GM12874 (cell line): ENCODE measurements at regions not wholly inside any gene's neighbourhood (a gene's known extent, or its start where the extent isn't known, plus 50 kb on each side); places are given as distances from the start of the nearest gene placed in this dataset.

ENCODE experiments used
- TF ChIP-seq, protein P1 (sequence below): IDR thresholded peaks from 2 replicates; pipeline ENCODE4 v1.5.1; 2011; ENCODE audit warnings: low read depth, mild to moderate bottlenecking, control low read depth, low read length, moderate library complexity; ENCODE audit not compliant: insufficient read depth

DNA sequence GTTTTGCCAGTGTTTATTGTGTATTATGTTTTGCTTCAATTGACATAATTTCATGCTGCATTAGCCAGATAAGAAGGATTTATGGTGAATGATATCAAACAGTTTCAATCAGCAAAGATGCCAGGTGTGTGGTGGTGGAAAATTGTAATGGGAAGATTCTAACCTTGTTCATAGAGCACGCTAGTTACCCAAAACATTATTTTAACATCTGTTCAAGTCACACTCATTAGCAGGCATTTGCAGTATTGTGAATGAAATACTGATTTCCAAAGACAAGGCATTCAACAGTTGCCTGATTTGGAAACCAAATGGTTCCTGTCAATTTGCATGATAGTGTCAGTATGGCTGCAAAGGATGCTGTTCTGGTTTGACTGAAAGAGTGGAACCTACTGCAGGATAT is 129.7 kb downstream of the EPC1 start:
- TF ChIP-seq, protein P1, sequence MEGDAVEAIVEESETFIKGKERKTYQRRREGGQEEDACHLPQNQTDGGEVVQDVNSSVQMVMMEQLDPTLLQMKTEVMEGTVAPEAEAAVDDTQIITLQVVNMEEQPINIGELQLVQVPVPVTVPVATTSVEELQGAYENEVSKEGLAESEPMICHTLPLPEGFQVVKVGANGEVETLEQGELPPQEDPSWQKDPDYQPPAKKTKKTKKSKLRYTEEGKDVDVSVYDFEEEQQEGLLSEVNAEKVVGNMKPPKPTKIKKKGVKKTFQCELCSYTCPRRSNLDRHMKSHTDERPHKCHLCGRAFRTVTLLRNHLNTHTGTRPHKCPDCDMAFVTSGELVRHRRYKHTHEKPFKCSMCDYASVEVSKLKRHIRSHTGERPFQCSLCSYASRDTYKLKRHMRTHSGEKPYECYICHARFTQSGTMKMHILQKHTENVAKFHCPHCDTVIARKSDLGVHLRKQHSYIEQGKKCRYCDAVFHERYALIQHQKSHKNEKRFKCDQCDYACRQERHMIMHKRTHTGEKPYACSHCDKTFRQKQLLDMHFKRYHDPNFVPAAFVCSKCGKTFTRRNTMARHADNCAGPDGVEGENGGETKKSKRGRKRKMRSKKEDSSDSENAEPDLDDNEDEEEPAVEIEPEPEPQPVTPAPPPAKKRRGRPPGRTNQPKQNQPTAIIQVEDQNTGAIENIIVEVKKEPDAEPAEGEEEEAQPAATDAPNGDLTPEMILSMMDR, result no peak

DNA sequence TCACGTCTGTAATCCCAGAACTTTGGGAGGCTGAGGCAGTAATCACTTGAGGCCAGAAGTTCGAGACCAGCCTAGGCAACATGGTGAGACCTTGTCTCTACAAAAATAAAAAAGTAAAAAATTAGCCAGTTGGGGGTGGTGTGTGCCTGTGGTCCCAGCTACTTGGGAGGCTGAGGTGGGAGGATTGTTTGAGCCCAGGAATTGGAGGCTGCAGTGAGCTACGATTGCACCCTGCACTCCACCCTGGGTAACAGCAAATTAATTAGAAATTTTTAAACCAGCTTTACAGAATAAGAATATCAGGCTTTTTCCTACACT is 136.0 kb downstream of the EPC1 start:
- TF ChIP-seq, protein P1, result no peak

DNA sequence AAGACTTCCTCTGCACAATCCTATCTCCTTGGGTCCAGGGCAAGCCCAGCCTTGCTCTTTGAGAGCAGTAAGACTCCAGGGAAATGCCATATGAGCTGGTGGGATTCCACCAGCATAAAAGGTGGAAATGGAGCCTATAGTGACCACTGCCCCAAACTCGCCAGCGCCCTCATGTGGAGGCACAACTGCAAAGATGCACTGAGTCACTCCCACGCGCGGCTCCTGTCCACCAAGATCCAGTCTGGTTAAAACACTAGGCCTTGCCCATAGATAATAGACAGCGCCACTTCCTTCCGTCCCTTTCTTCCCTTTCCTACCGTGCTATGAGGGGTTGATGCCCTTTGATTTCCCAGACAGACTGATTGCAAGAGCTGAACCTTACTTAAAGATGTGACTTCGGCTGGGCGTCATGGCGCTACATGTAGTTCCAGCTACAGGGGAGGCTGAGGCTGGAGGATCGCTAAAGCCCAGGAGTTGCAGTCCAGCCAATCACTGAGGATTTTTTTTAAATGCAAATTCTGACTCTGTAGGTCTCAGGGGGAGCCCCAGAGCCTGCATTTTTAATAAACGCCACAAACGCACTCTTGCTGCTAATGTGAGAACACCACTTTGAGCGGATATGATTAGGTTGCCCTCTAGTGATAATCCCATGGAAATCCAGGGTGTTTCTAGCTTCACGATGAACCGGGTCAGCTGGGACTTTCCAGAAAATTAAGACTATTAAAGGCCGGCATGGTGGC is 136.5 kb downstream of the EPC1 start:
- TF ChIP-seq, protein P1, result 0 out of 2 replicates have a peak, but pooled peaks have one; percentile 13

DNA sequence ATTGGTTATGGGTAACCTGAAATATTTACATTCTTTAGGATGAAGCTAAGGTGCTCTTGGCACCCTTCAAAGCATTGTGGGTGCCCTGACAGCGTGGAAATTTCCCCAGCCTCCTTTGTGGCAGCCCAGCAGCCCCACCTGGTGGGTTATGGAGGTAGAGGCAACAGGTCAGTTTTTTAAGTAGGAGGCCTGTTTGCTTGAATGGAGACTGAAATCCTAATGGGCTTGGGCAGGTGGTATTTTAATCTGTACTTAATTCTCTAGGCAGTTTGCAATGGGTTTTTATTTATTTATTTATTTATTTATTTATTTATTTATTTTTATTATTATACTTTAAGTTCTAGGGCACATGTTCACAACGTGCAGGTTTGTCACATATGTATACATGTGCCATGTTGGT is 139.4 kb downstream of the EPC1 start:
- TF ChIP-seq, protein P1, result peak; percentile 64

DNA sequence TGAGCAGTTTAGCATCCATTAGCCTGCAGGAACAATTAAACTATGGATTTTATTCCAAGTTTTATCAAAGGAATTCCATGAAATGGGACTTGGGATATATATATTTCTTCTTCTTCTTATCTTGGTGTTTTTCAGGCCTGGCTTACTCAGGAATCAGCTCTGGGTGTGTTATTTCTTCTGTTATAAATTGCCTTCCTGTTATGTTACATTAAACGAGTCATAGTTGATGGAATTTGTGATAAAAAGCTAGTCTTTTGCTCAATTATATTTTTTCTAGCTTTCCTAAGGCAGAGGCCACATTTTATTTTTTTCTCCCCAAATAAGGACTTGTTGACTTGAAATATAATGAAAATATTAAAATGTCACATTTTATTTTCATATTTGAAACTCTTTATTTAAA is 141.3 kb downstream of the EPC1 start:
- TF ChIP-seq, protein P1, result no peak

DNA sequence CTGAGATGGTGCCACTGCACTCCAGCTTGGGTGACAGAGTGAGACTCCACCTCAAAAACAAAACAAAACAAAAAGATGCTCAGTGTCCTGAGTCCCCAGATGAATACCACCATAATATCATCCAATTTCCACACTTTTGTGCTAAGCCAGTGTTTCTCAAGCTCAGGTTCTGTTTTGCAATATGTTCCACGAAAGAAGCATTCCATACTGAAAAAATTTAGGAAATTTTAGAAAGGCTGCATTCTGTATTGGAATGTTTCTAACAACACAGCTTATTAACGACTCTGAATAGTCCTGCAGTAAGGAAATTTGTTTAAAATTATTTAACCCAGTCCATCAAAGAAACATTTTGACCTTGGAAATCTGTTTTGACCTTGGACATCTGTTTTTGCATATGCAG is 142.4 kb downstream of the EPC1 start:
- TF ChIP-seq, protein P1, result no peak

DNA sequence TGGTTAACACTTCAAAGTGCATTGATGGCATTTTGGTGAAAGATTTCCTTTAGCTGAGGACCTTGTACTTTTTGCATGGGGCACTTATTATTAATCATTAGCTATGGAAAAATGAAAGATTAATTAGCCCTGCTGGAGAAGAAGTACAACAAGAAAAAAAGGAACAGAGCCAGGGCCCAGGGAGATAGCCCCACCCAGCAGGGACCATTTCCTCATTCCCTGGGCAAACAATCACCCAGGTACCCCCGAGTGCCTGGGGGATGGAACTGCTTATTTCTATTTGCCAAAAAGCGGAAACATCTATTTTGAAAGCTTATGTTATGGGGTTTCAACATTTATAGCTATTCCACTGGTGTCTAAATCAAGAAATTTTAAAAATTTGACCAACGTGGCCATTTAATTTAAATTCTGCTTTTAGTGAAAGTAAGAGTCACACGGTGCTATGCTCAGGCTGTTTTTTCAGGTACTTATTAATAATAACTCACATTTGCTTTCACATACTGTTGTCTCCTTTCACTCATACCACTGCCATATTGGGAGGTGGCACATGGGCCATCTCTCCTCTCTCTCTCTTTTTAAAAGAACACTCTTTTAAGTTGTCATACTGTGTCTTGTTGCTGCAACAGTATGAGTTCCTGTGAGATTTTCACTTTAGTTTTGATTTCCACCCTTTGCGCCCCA is 143.6 kb upstream of the KIF5B start:
- TF ChIP-seq, protein P1, result no peak
